ENCODE measurements at regions not wholly inside any gene's neighbourhood (a gene's known extent, or its start where the extent isn't known, plus 50 kb on each side); places are given as distances from the start of the nearest gene placed in this dataset.

DNA sequence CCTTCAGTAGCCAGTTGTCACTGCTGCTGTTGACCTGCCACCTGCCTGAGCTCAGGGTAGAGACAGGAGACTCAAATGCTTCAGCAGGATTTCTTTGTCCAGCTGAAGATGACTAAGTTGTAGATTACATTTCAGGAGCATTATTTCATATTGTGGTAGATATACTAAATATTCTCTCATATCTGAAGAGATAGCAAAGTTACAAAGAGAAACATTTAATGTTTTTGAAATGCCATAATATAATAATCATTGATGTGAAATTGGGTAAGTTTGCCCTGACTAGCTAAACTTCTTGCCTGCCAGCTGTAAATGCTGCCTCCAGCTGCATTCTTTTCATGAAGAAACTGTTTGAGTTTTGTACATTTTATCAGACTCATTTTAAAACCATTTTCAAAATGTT lies 247.6 kb upstream of the CNKSR2 start:
- Histone ChIP-seq H3K4me2 (ENCODE audit: low read length, poor library complexity, severe bottlenecking) (no peak overlapping the region), H3K27me3 (ENCODE audit: control insufficient read depth in 1 of 2, insufficient read depth in 1 of 2, low read length in 2 of 2) (no peaks in the 10 kb centered on the region), H2AFZ (ENCODE audit: low read depth, low read length) (no peak overlapping the region), H4K91ac (ENCODE audit: low read length) (no peak overlapping the region), H2AK5ac (ENCODE audit: low read length, severe bottlenecking) (no peak overlapping the region), H2BK15ac (ENCODE audit: low read depth, poor library complexity, severe bottlenecking) (no peak overlapping the region), H4K8ac (ENCODE audit: low read length) (no peak overlapping the region), H3K4me1 (ENCODE audit: control insufficient read depth, insufficient read depth, low read depth, low read length) (no peaks in the 10 kb centered on the region), H3K9ac (ENCODE audit: low read length) (no peak overlapping the region), H3K18ac (ENCODE audit: low read depth in 1 of 2, low read length in 2 of 2) (no peak overlapping the region), H2BK12ac (ENCODE audit: low read length in 2 of 2) (no peak overlapping the region), H3K4me3 (ENCODE audit: insufficient read depth in 1 of 2, low read depth in 1 of 2, low read length in 2 of 2) (no peak overlapping the region), H3K79me1 (replicated peaks; ENCODE audit: low read length, poor library complexity, severe bottlenecking) (no peaks in the 10 kb centered on the region), H2BK120ac (ENCODE audit: low read depth, low read length) (no peak overlapping the region), H3K23ac (ENCODE audit: low read length in 2 of 2) (no peak overlapping the region), H3K27ac (ENCODE audit: low read length, poor library complexity, severe bottlenecking) (no peak overlapping the region), H3K9me3 (ENCODE audit: control insufficient read depth, low read length) (no peaks in the 10 kb centered on the region), H3K36me3 (ENCODE audit: control insufficient read depth in 1 of 2, insufficient read depth in 2 of 2, low read depth in 1 of 2, low read length in 2 of 2) (no peaks in the 10 kb centered on the region), H3K4ac (ENCODE audit: low read depth in 1 of 2, low read length in 2 of 2) (no peak overlapping the region), H2BK5ac (ENCODE audit: low read depth, low read length, poor library complexity, severe bottlenecking) (no peak overlapping the region), H3K14ac (ENCODE audit: low read length in 2 of 2) (no peak overlapping the region)
- no peak for DNase-seq

DNA sequence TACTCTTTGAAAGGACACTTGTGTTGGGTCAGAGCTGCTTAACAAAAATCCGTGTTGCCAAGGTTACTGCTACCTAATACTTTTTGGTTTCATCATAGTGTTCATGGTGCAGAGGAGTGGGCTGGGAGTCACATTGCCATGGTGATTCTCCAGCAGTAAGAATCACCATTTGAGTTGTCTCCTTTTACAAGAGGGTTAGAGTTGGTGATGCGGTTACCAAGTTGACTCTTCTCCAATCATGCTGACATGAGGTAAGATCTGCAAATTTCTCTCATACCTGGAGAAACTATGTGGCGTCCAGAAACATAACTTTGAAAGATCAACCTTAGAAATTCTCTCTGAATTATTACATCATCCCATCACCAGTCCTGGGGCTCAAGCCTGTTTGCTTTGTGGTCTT lies 242.9 kb upstream of the CNKSR2 start:
- DNase-seq: no peak
- no peak overlapping the region for H3K4me2 ChIP-seq (ENCODE audit: low read length, poor library complexity, severe bottlenecking)
- no peak overlapping the region for H2AFZ ChIP-seq (ENCODE audit: low read depth, low read length)
- no peaks in the 10 kb centered on the region for H3K4me1 ChIP-seq (ENCODE audit: control insufficient read depth, insufficient read depth, low read depth, low read length)
- no peak overlapping the region for H3K9ac ChIP-seq (ENCODE audit: low read length)
- no peak overlapping the region for H3K4me3 ChIP-seq (ENCODE audit: insufficient read depth in 1 of 2, low read depth in 1 of 2, low read length in 2 of 2)
- no peaks in the 10 kb centered on the region for H3K79me1 ChIP-seq (replicated peaks; ENCODE audit: low read length, poor library complexity, severe bottlenecking)
- no peak overlapping the region for H3K14ac ChIP-seq (ENCODE audit: low read length in 2 of 2)
- H3K18ac ChIP-seq (ENCODE audit: low read depth in 1 of 2, low read length in 2 of 2): no peak overlapping the region
- H4K8ac ChIP-seq (ENCODE audit: low read length): no peak overlapping the region
- no peak overlapping the region for H3K27ac ChIP-seq (ENCODE audit: low read length, poor library complexity, severe bottlenecking)
- H3K4ac ChIP-seq (ENCODE audit: low read depth in 1 of 2, low read length in 2 of 2): no peak overlapping the region
- H3K23ac ChIP-seq (ENCODE audit: low read length in 2 of 2): no peak overlapping the region
- no peak overlapping the region for H2BK120ac ChIP-seq (ENCODE audit: low read depth, low read length)
- no peaks in the 10 kb centered on the region for H3K36me3 ChIP-seq (ENCODE audit: control insufficient read depth in 1 of 2, insufficient read depth in 2 of 2, low read depth in 1 of 2, low read length in 2 of 2)
- H2BK12ac ChIP-seq (ENCODE audit: low read length in 2 of 2): no peak overlapping the region
- no peaks in the 10 kb centered on the region for H3K27me3 ChIP-seq (ENCODE audit: control insufficient read depth in 1 of 2, insufficient read depth in 1 of 2, low read length in 2 of 2)
- H2AK5ac ChIP-seq (ENCODE audit: low read length, severe bottlenecking): no peak overlapping the region
- no peak overlapping the region for H2BK5ac ChIP-seq (ENCODE audit: low read depth, low read length, poor library complexity, severe bottlenecking)
- H2BK15ac ChIP-seq (ENCODE audit: low read depth, poor library complexity, severe bottlenecking): no peak overlapping the region
- H4K91ac ChIP-seq (ENCODE audit: low read length): no peak overlapping the region
- 56% methylated on average over 2 of the region's 3 CpGs for WGBS
- peaks cover 2% of the 10 kb centered on the region for H3K9me3 ChIP-seq (ENCODE audit: control insufficient read depth, low read length)

GRCh38 chrX:21131786-21132185 lies 242.4 kb upstream of the CNKSR2 start:
- no peak overlapping the region for H2BK12ac ChIP-seq (ENCODE audit: low read length in 2 of 2)
- no CpG with 5 or more reads among the region's 2 CpGs for WGBS
- H3K27me3 ChIP-seq (ENCODE audit: control insufficient read depth in 1 of 2, insufficient read depth in 1 of 2, low read length in 2 of 2): no peaks in the 10 kb centered on the region
- H3K18ac ChIP-seq (ENCODE audit: low read depth in 1 of 2, low read length in 2 of 2): no peak overlapping the region
- DNase-seq: no peak
- no peak overlapping the region for H3K27ac ChIP-seq (ENCODE audit: low read length, poor library complexity, severe bottlenecking)
- H3K36me3 ChIP-seq (ENCODE audit: control insufficient read depth in 1 of 2, insufficient read depth in 2 of 2, low read depth in 1 of 2, low read length in 2 of 2): no peaks in the 10 kb centered on the region
- no peak overlapping the region for H2BK15ac ChIP-seq (ENCODE audit: low read depth, poor library complexity, severe bottlenecking)
- no peak overlapping the region for H3K4me3 ChIP-seq (ENCODE audit: insufficient read depth in 1 of 2, low read depth in 1 of 2, low read length in 2 of 2)
- peaks cover 2% of the 10 kb centered on the region for H3K9me3 ChIP-seq (ENCODE audit: control insufficient read depth, low read length)
- H2AK5ac ChIP-seq (ENCODE audit: low read length, severe bottlenecking): no peak overlapping the region
- no peak overlapping the region for H2AFZ ChIP-seq (ENCODE audit: low read depth, low read length)
- no peaks in the 10 kb centered on the region for H3K4me1 ChIP-seq (ENCODE audit: control insufficient read depth, insufficient read depth, low read depth, low read length)
- no peak overlapping the region for H3K23ac ChIP-seq (ENCODE audit: low read length in 2 of 2)
- no peak overlapping the region for H3K9ac ChIP-seq (ENCODE audit: low read length)
- no peak overlapping the region for H3K14ac ChIP-seq (ENCODE audit: low read length in 2 of 2)
- no peak overlapping the region for H4K91ac ChIP-seq (ENCODE audit: low read length)
- H3K4ac ChIP-seq (ENCODE audit: low read depth in 1 of 2, low read length in 2 of 2): no peak overlapping the region
- no peak overlapping the region for H4K8ac ChIP-seq (ENCODE audit: low read length)
- no peak overlapping the region for H2BK120ac ChIP-seq (ENCODE audit: low read depth, low read length)
- H3K79me1 ChIP-seq (replicated peaks; ENCODE audit: low read length, poor library complexity, severe bottlenecking): no peaks in the 10 kb centered on the region
- H3K4me2 ChIP-seq (ENCODE audit: low read length, poor library complexity, severe bottlenecking): no peak overlapping the region
- H2BK5ac ChIP-seq (ENCODE audit: low read depth, low read length, poor library complexity, severe bottlenecking): no peak overlapping the region

GRCh38 chrX:21132686-21133393 lies 241.4 kb upstream of the CNKSR2 start:
- H3K23ac ChIP-seq (ENCODE audit: low read length in 2 of 2): no peak overlapping the region
- DNase-seq: no peak
- H3K4me3 ChIP-seq (ENCODE audit: insufficient read depth in 1 of 2, low read depth in 1 of 2, low read length in 2 of 2): no peak overlapping the region
- H4K91ac ChIP-seq (ENCODE audit: low read length): no peak overlapping the region
- no peak overlapping the region for H3K14ac ChIP-seq (ENCODE audit: low read length in 2 of 2)
- no peak overlapping the region for H2BK15ac ChIP-seq (ENCODE audit: low read depth, poor library complexity, severe bottlenecking)
- H2BK12ac ChIP-seq (ENCODE audit: low read length in 2 of 2): no peak overlapping the region
- no peaks in the 10 kb centered on the region for H3K79me1 ChIP-seq (replicated peaks; ENCODE audit: low read length, poor library complexity, severe bottlenecking)
- peaks cover 2% of the 10 kb centered on the region for H3K9me3 ChIP-seq (ENCODE audit: control insufficient read depth, low read length)
- H3K4me2 ChIP-seq (ENCODE audit: low read length, poor library complexity, severe bottlenecking): no peak overlapping the region
- 59% methylated on average over 3 of the region's 4 CpGs for WGBS
- H2BK5ac ChIP-seq (ENCODE audit: low read depth, low read length, poor library complexity, severe bottlenecking): no peak overlapping the region
- no peak overlapping the region for H2AK5ac ChIP-seq (ENCODE audit: low read length, severe bottlenecking)
- H3K9ac ChIP-seq (ENCODE audit: low read length): no peak overlapping the region
- no peaks in the 10 kb centered on the region for H3K27me3 ChIP-seq (ENCODE audit: control insufficient read depth in 1 of 2, insufficient read depth in 1 of 2, low read length in 2 of 2)
- H2BK120ac ChIP-seq (ENCODE audit: low read depth, low read length): no peak overlapping the region
- H2AFZ ChIP-seq (ENCODE audit: low read depth, low read length): no peak overlapping the region
- H3K27ac ChIP-seq (ENCODE audit: low read length, poor library complexity, severe bottlenecking): no peak overlapping the region
- no peaks in the 10 kb centered on the region for H3K4me1 ChIP-seq (ENCODE audit: control insufficient read depth, insufficient read depth, low read depth, low read length)
- H4K8ac ChIP-seq (ENCODE audit: low read length): no peak overlapping the region
- H3K36me3 ChIP-seq (ENCODE audit: control insufficient read depth in 1 of 2, insufficient read depth in 2 of 2, low read depth in 1 of 2, low read length in 2 of 2): no peaks in the 10 kb centered on the region
- H3K4ac ChIP-seq (ENCODE audit: low read depth in 1 of 2, low read length in 2 of 2): no peak overlapping the region
- H3K18ac ChIP-seq (ENCODE audit: low read depth in 1 of 2, low read length in 2 of 2): no peak overlapping the region
